Mucosa of gallbladder (tissue), 1 donor: ENCODE measurements at regions not wholly inside any gene's neighbourhood (a gene's known extent, or its start where the extent isn't known, plus 50 kb on each side); places are given as distances from the start of the nearest gene placed in this dataset.
"Not testable (repeated sequence)": the region's sequence is repeated elsewhere in the genome, so short reads cannot be mapped to it uniquely, and the experiment has no call there.

Experiments
- DNase-seq: peaks from one replicate; pipeline ENCODE4 v3.0.0-alpha.2; 2020; ENCODE audit warnings: low spot score
- donor health status: DM: no; HTN: no; CAD: no.

- DNase-seq = no peak
These were observed 138.7 kb upstream of the PRICKLE1 start for GRCh38 chr12:42728287-42728686.

- DNase-seq = no peak
These were observed 136.3 kb upstream of the PRICKLE1 start for GRCh38 chr12:42725809-42726208.

GRCh38 chr12:42716491-42716891, 126.9 kb upstream of the PRICKLE1 start:
- no peak for DNase-seq

GRCh38 chr12:42713566-42713965, 124.0 kb upstream of the PRICKLE1 start:
- DNase-seq = not testable (repeated sequence)

- DNase-seq = not testable (repeated sequence)
These were observed 118.8 kb upstream of the PRICKLE1 start for GRCh38 chr12:42708374-42708773.

- no peak for DNase-seq
These were observed 118.0 kb upstream of the PRICKLE1 start for GRCh38 chr12:42707312-42708226.

GRCh38 chr12:42706321-42706720, 116.8 kb upstream of the PRICKLE1 start:
- no peak for DNase-seq

GRCh38 chr12:42705863-42706262, 116.3 kb upstream of the PRICKLE1 start:
- peak; percentile 54 for DNase-seq

- DNase-seq = no peak
These were observed 115.4 kb upstream of the PRICKLE1 start for GRCh38 chr12:42704810-42705401.

GRCh38 chr12:42704340-42704739, 114.8 kb upstream of the PRICKLE1 start:
- no peak for DNase-seq

- DNase-seq = no peak
These were observed 111.5 kb upstream of the PRICKLE1 start for GRCh38 chr12:42701084-42701483.

- no peak for DNase-seq
These were observed 108.7 kb upstream of the PRICKLE1 start for GRCh38 chr12:42698213-42698612.

GRCh38 chr12:42696406-42697149, 107.0 kb upstream of the PRICKLE1 start:
- DNase-seq = peak; percentile 66

GRCh38 chr12:42695490-42695995, 106.0 kb upstream of the PRICKLE1 start:
- no peak for DNase-seq

- DNase-seq = no peak
These were observed 103.2 kb upstream of the PRICKLE1 start for GRCh38 chr12:42692749-42693148.

GRCh38 chr12:42691991-42692557, 102.5 kb upstream of the PRICKLE1 start:
- DNase-seq = no peak

- DNase-seq = no peak
These were observed 100.7 kb upstream of the PRICKLE1 start for GRCh38 chr12:42690264-42690663.

GRCh38 chr12:42689699-42690098, 100.2 kb upstream of the PRICKLE1 start:
- no peak for DNase-seq

GRCh38 chr12:42686514-42687172, 97.1 kb upstream of the PRICKLE1 start:
- DNase-seq = no peak

- DNase-seq = no peak
These were observed 95.2 kb upstream of the PRICKLE1 start for GRCh38 chr12:42684802-42685071.

GRCh38 chr12:42683933-42684801, 94.6 kb upstream of the PRICKLE1 start:
- no peak for DNase-seq
